Stimulated activated CD4-positive, alpha-beta T cell treated with anti-CD3 and anti-CD28 coated beads, Interleukin-4, amount 100 ng/mL, for 48 hours (primary cell): ENCODE measurements at regions not wholly inside any gene's neighbourhood (a gene's known extent, or its start where the extent isn't known, plus 50 kb on each side); places are given as distances from the start of the nearest gene placed in this dataset.
"Not testable (repeated sequence)": the region's sequence is repeated elsewhere in the genome, so short reads cannot be mapped to it uniquely, and the experiment has no call there.

ENCODE experiments used
- DNase-seq, 2 donors: peaks; one replicate each; pipeline ENCODE4 v3.0.0-alpha.2; 2020; ENCODE audit warnings: low read depth in 2 of 2

- no peak for DNase-seq
Measured at GRCh38 chr6:135555550-135555949, 58.0 kb upstream of the AHI1 start.

GRCh38 chr6:135557582-135557981 lies 60.0 kb upstream of the AHI1 start:
- no peak for DNase-seq

- DNase-seq: not testable (repeated sequence)
Measured at GRCh38 chr6:135565605-135566004, 68.1 kb upstream of the AHI1 start.

GRCh38 chr6:135566311-135567068 lies 69.0 kb upstream of the AHI1 start:
- DNase-seq: no peak

GRCh38 chr6:135567375-135568083 lies 70.0 kb upstream of the AHI1 start:
- no peak for DNase-seq

GRCh38 chr6:135568379-135568778 lies 70.8 kb upstream of the AHI1 start:
- no peak for DNase-seq

- DNase-seq: no peak
Measured at GRCh38 chr6:135572051-135572450, 74.5 kb upstream of the AHI1 start.

GRCh38 chr6:135575629-135576028 lies 78.1 kb upstream of the AHI1 start:
- no peak for DNase-seq

- DNase-seq: no peak
Measured at GRCh38 chr6:135576055-135576454, 78.5 kb upstream of the AHI1 start.

- no peak for DNase-seq
Measured at GRCh38 chr6:135577059-135577538, 79.6 kb upstream of the AHI1 start.

GRCh38 chr6:135578976-135579375 lies 81.4 kb upstream of the AHI1 start:
- no peak for DNase-seq

- no peak for DNase-seq
Measured at GRCh38 chr6:135581211-135581610, 83.7 kb upstream of the AHI1 start.

- no peak for DNase-seq
Measured at GRCh38 chr6:135583256-135583761, 85.8 kb upstream of the AHI1 start.

GRCh38 chr6:135586388-135586787 lies 88.8 kb upstream of the AHI1 start:
- no peak for DNase-seq

- DNase-seq: no peak
Measured at GRCh38 chr6:135586844-135587243, 89.3 kb upstream of the AHI1 start.

GRCh38 chr6:135592276-135592675 lies 94.7 kb upstream of the AHI1 start:
- no peak for DNase-seq

- DNase-seq: no peak
Measured at GRCh38 chr6:135594000-135594399, 96.5 kb upstream of the AHI1 start.

- no peak for DNase-seq
Measured at GRCh38 chr6:135600086-135600702, 102.7 kb upstream of the AHI1 start.

GRCh38 chr6:135600931-135601330 lies 103.4 kb upstream of the AHI1 start:
- no peak for DNase-seq

- DNase-seq: no peak
Measured at GRCh38 chr6:135601857-135602256, 104.3 kb upstream of the AHI1 start.

- DNase-seq: no peak
Measured at GRCh38 chr6:135603249-135603648, 105.7 kb upstream of the AHI1 start.

- no peak for DNase-seq
Measured at GRCh38 chr6:135604035-135604860, 106.7 kb upstream of the AHI1 start.
